Kidney epithelial cell (primary cell): ENCODE measurements at regions not wholly inside any gene's neighbourhood (a gene's known extent, or its start where the extent isn't known, plus 50 kb on each side); places are given as distances from the start of the nearest gene placed in this dataset.

Experiments used
- DNase-seq: peaks from one replicate; pipeline ENCODE4 v3.0.0-alpha.2; 2010; ENCODE audit warnings: low read depth
- H3K27me3 ChIP-seq: 2 replicates; pipeline ENCODE4 v1.6.0; 2011; ENCODE audit warnings: low read length; ENCODE audit not compliant: control insufficient read depth, insufficient read depth
- H3K36me3 ChIP-seq: 2 replicates; pipeline ENCODE4 v1.5.1; 2011; ENCODE audit warnings: low read length; ENCODE audit not compliant: control insufficient read depth, insufficient read depth
- H3K4me3 ChIP-seq: 2 replicates; pipeline ENCODE4 v1.5.1; 2011; ENCODE audit warnings: low read depth, mild to moderate bottlenecking, control low read depth, low read length
- CTCF ChIP-seq: IDR thresholded peaks from 2 replicates; pipeline ENCODE4 v1.5.1; 2011; ENCODE audit warnings: mild to moderate bottlenecking, moderate library complexity, low read length, control low read depth, inconsistent platforms; ENCODE audit not compliant: insufficient read depth, poor library complexity, severe bottlenecking

GRCh38 chr7:125391921-125392320 is 462.3 kb upstream of the POT1 start:
- TF ChIP-seq CTCF: no peak
- Histone ChIP-seq H3K4me3 (no peak overlapping the region), H3K36me3 (no peaks in the 10 kb centered on the region), H3K27me3 (no peaks in the 10 kb centered on the region)
- no peak for DNase-seq

GRCh38 chr7:125390981-125391380 is 461.4 kb upstream of the POT1 start:
- DNase-seq: no peak
- no peaks in the 10 kb centered on the region for H3K27me3 ChIP-seq
- TF ChIP-seq CTCF: no peak
- no peaks in the 10 kb centered on the region for H3K36me3 ChIP-seq
- H3K4me3 ChIP-seq: no peak overlapping the region

GRCh38 chr7:125386211-125386610 is 456.6 kb upstream of the POT1 start:
- no peak for DNase-seq
- Histone ChIP-seq H3K36me3 (no peaks in the 10 kb centered on the region), H3K4me3 (no peak overlapping the region), H3K27me3 (no peaks in the 10 kb centered on the region)
- no peak for TF ChIP-seq CTCF

GRCh38 chr7:125383324-125383723 is 453.7 kb upstream of the POT1 start:
- no peaks in the 10 kb centered on the region for H3K36me3 ChIP-seq
- no peak overlapping the region for H3K4me3 ChIP-seq
- H3K27me3 ChIP-seq: no peaks in the 10 kb centered on the region
- no peak for DNase-seq
- peak; percentile 14 for TF ChIP-seq CTCF

- H3K27me3 ChIP-seq: no peaks in the 10 kb centered on the region
- no peak for DNase-seq
- H3K36me3 ChIP-seq: no peaks in the 10 kb centered on the region
- H3K4me3 ChIP-seq: no peak overlapping the region
- no peak for TF ChIP-seq CTCF
These were observed 452.8 kb upstream of the POT1 start for GRCh38 chr7:125382401-125382800.

GRCh38 chr7:125375942-125376341 is 446.3 kb upstream of the POT1 start:
- DNase-seq: no peak
- no peaks in the 10 kb centered on the region for H3K27me3 ChIP-seq
- no peak overlapping the region for H3K4me3 ChIP-seq
- H3K36me3 ChIP-seq: no peaks in the 10 kb centered on the region
- TF ChIP-seq CTCF: no peak
